ENCODE measurements at regions not wholly inside any gene's neighbourhood (a gene's known extent, or its start where the extent isn't known, plus 50 kb on each side); places are given as distances from the start of the nearest gene placed in this dataset.

DNA sequence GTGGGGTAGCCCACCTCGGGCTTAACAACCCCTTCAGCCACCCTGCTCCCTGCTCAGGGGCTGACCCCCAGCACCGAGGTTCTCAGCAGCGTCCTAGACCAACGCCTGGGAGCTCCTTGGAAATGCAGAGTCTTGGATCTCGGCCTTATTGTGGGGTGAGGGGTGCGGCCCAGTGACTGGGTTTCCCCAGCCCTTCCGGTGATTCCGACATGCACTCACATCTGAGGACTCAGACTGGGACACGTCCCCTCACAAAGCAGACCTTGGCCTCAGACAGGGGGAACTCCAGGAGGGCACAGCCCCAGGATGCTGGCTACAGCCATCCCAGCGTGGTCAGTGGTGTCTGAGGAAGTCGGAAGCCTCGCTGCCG lies 117.7 kb downstream of the RFLNA start:
- H3K9me3 ChIP-seq, result no peaks in the 10 kb centered on the region
- intact Hi-C loops (cut with DNase I), result no loop called here
- H3K27ac ChIP-seq, result peak overlapping the region in 9 of 10 donors; percentile 21 to 77 (median 50)
- peaks cover 0 to 81% (median 4%) of the 10 kb centered on the region in 9 donors for H3K36me3 ChIP-seq
- TF ChIP-seq, protein P1, sequence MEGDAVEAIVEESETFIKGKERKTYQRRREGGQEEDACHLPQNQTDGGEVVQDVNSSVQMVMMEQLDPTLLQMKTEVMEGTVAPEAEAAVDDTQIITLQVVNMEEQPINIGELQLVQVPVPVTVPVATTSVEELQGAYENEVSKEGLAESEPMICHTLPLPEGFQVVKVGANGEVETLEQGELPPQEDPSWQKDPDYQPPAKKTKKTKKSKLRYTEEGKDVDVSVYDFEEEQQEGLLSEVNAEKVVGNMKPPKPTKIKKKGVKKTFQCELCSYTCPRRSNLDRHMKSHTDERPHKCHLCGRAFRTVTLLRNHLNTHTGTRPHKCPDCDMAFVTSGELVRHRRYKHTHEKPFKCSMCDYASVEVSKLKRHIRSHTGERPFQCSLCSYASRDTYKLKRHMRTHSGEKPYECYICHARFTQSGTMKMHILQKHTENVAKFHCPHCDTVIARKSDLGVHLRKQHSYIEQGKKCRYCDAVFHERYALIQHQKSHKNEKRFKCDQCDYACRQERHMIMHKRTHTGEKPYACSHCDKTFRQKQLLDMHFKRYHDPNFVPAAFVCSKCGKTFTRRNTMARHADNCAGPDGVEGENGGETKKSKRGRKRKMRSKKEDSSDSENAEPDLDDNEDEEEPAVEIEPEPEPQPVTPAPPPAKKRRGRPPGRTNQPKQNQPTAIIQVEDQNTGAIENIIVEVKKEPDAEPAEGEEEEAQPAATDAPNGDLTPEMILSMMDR (IDR thresholded peaks at IDR 0.05), result no peak
- no peak overlapping the region for H3K4me3 ChIP-seq
- peak in 6 of 8 donors; percentile 3 to 19 (median 12) for ATAC-seq
- H3K4me1 ChIP-seq, result peaks cover 36 to 70% (median 48%) of the 10 kb centered on the region in 9 donors
- no peaks in the 10 kb centered on the region for H3K27me3 ChIP-seq
- DNase-seq, result no peak
- 63 to 69% methylated on average over 13 of the region's 13 CpGs for WGBS, 2 donors

DNA sequence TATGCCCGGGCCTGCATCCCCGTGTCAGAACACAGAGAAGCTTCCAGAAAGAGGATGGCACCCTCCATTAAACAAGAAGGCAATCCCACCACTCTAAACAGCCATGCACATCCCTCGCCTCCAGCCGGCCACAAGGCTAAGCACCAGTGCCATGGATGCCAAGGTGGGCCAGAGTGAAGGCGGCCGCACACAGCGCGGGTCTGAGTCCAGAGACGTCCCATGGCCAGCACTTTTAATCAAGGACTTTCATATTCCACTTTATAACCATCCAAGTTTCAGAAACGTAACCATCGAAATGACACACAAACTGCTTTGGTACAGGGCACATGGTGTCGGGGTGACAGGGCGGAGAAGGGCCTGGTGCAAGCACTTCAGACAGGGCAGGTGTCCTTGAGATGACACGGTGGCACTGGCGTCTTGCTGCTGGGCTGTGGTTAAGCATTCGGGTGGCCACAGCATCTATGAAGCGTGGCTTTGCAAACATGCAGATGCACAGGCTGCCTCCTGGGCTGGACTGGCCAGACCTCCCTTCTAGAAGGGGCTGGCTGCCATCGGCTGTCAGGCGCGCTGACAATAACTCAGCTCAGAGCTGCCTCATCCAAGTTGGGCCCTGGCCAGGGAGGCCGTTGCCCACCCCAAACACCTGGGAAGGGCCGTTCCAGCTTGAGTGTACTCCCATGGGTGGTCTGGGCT lies 117.2 kb downstream of the RFLNA start:
- ATAC-seq, result peak in 4 of 8 donors; percentile 4 to 22 (median 12)
- no peaks in the 10 kb centered on the region for H3K9me3 ChIP-seq
- H3K27ac ChIP-seq, result peak overlapping the region; percentile 19 to 77 (median 48)
- no peaks in the 10 kb centered on the region for H3K27me3 ChIP-seq
- H3K4me1 ChIP-seq, result peaks cover 36 to 70% (median 48%) of the 10 kb centered on the region in 9 donors
- TF ChIP-seq, protein P1 (IDR thresholded peaks at IDR 0.05), result no peak
- intact Hi-C loops (cut with DNase I), result no loop called here
- no peak overlapping the region for H3K4me3 ChIP-seq
- H3K36me3 ChIP-seq, result peaks cover 0 to 81% (median 4%) of the 10 kb centered on the region in 9 donors
- no peak for DNase-seq
- 65 to 70% methylated on average over 22 of the region's 22 CpGs for WGBS, 2 donors

DNA sequence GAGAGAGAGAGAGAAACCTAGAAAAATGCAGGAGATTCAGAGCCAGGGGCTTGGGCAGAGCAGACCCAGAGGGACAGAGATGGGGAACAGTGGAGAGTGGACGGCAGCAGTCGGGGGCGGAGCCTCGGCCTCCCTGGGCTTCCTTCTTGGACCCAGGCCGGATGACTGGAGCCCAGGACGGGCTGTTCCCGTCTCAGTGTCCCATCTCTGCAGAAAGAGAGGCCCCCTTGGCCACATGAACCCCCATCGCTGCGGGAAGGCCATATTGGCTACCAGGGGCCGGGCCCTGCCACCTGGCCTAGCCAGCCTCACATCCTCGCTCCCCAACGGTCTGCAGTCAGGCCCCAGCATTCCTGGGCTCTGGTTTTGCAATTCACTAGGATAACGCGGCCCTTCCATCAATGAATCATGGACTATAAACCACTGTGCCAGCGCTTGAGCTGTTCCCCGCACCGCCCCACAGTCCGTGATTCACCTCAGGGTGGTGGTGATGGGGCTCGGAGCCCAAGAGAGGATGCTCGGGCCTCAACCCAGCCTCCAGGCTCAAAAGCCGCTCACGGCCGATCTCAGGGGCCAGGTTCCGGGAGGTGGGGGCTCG lies 116.5 kb downstream of the RFLNA start:
- Histone ChIP-seq H3K4me1 (peaks cover 36 to 70% (median 48%) of the 10 kb centered on the region in 9 donors), H3K9me3 (no peaks in the 10 kb centered on the region), H3K36me3 (peaks cover 0 to 84% (median 4%) of the 10 kb centered on the region in 9 donors), H3K27ac (peak overlapping the region in 9 of 10 donors; percentile 43 to 77 (median 64)), H3K27me3 (no peaks in the 10 kb centered on the region), H3K4me3 (no peak overlapping the region)
- ATAC-seq (peak; percentile 23 to 77 (median 43)), DNase-seq (no peak)
- TF ChIP-seq, protein P1 (IDR thresholded peaks at IDR 0.05), result no peak
- intact Hi-C loops (cut with DNase I), result no loop called here
- 73 to 74% methylated on average over 25 of the region's 25 CpGs for WGBS, 2 donors

DNA sequence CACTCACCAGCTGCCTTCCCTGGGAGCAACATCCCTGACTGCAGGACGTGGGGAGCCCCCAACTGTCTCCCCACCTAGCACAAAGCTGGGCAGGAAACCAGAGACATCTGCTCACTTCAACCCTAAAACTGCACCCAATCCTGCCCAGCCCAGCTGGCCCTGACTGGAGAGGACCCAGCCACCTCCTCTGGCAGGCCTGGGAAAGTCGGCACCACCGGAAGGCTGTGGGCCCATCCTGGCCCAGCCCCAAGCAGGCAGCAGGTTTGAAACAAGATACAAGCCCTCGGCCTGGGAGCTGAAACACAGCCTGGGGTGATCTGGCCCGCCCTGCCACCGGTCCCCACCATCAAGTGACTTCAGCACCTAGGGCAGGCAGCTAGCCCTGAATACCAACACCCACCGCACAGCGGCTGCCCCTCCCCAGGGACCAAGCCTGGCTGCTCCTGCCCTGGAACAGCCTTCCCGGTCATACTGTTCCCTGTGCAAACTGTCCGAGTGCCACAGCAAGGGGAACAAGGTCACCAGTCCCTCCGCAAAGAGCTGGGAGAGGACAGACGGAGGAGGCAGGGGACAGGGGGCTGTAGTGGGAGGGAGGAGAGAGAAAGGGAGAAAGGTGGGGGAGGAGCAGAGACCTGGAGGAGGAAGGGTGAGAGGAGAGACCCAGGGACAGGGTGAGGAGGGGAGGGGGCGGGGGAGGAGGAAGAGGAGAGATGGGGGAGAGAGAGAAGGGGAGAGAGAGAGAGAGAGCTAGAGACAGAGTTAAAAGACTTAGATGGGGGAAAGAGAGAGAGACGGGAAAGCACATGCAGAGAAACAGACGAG lies 115.7 kb downstream of the RFLNA start:
- Histone ChIP-seq H3K27me3 (no peaks in the 10 kb centered on the region), H3K36me3 (peaks cover 0 to 87% (median 4%) of the 10 kb centered on the region in 9 donors), H3K4me3 (no peak overlapping the region), H3K9me3 (no peaks in the 10 kb centered on the region), H3K27ac (peak overlapping the region; percentile 46 to 77 (median 65)), H3K4me1 (peaks cover 36 to 72% (median 48%) of the 10 kb centered on the region in 9 donors)
- ATAC-seq, result peak in 6 of 8 donors; percentile 21 to 66 (median 44)
- WGBS, 2 donors, result 45 to 50% methylated on average over 15 of the region's 15 CpGs
- intact Hi-C loops (cut with DNase I), result no loop called here
- TF ChIP-seq, protein P1 (IDR thresholded peaks at IDR 0.05), result no peak
- no peak for DNase-seq

Measured in heart right ventricle (tissue), 16 donors.